Tibial nerve (tissue), 4 donors: ENCODE measurements at regions not wholly inside any gene's neighbourhood (a gene's known extent, or its start where the extent isn't known, plus 50 kb on each side); places are given as distances from the start of the nearest gene placed in this dataset.

Experiments
- EP300 ChIP-seq, 2 donors: sonication (generic); formaldehyde crosslinking; IDR thresholded peaks; one replicate each; pipeline ENCODE4 v1.6.1; 2017; ENCODE audit warnings: antibody characterized with exemption in 2 of 2, mild to moderate bottlenecking in 1 of 2
- TF ChIP-seq, protein P1 (sequence below), 5 experiments: fragments of 200-600 bp in 3 of 5; fragments of 450-650 bp in 2 of 5; sonication (generic) in 3 of 5; IDR thresholded peaks; one replicate each; pipeline ENCODE4 v1.5.1; 2016 to 2019; ENCODE audit warnings: antibody characterized with exemption in 5 of 5, mild to moderate bottlenecking in 3 of 5, moderate library complexity in 2 of 5

GRCh38 chr10:64044098-64044497, 522.9 kb downstream of the REEP3 start:
- TF ChIP-seq, protein P1, sequence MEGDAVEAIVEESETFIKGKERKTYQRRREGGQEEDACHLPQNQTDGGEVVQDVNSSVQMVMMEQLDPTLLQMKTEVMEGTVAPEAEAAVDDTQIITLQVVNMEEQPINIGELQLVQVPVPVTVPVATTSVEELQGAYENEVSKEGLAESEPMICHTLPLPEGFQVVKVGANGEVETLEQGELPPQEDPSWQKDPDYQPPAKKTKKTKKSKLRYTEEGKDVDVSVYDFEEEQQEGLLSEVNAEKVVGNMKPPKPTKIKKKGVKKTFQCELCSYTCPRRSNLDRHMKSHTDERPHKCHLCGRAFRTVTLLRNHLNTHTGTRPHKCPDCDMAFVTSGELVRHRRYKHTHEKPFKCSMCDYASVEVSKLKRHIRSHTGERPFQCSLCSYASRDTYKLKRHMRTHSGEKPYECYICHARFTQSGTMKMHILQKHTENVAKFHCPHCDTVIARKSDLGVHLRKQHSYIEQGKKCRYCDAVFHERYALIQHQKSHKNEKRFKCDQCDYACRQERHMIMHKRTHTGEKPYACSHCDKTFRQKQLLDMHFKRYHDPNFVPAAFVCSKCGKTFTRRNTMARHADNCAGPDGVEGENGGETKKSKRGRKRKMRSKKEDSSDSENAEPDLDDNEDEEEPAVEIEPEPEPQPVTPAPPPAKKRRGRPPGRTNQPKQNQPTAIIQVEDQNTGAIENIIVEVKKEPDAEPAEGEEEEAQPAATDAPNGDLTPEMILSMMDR (IDR thresholded peaks at IDR 0.05): no peak
- TF ChIP-seq EP300 (IDR thresholded peaks at IDR 0.05): no peak
